ENCODE measurements at regions not wholly inside any gene's neighbourhood (a gene's known extent, or its start where the extent isn't known, plus 50 kb on each side); places are given as distances from the start of the nearest gene placed in this dataset.
"Not testable (repeated sequence)": the region's sequence is repeated elsewhere in the genome, so short reads cannot be mapped to it uniquely, and the experiment has no call there.

- not testable (repeated sequence) for H3K36me3 ChIP-seq (ENCODE audit: control insufficient read depth in 1 of 2, insufficient read depth in 2 of 2, low read length in 2 of 2)
Measured at GRCh38 chr5:67836496-67836895, 379.1 kb upstream of the PIK3R1 start.

DNA sequence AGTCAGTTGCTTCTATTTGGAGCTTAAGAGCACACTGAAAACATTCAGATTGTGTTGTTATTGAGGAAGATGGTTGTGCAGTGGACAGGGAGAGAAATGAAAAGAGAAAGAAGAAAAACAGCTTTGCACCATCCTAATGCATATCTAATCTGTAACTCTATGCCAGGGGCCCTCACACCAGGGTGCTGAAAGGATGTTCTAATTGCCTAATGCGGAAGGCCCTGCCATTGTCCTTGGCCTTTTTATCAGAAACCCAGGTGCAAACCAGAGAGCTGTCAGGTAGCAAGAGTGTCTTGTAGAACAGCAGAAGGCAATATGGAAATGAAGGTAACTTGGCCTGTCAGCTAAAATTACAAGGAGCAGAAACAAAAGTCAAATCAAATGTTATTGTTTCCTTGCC, 384.5 kb upstream of the PIK3R1 start:
- Histone ChIP-seq H4K20me1 (ENCODE audit: insufficient read depth) (no peaks in the 10 kb centered on the region), H3K36me3 (ENCODE audit: control insufficient read depth in 1 of 2, insufficient read depth in 2 of 2, low read length in 2 of 2) (no peaks in the 10 kb centered on the region), H3K9me3 (ENCODE audit: control insufficient read depth in 1 of 2, insufficient read depth in 1 of 2, low read depth in 1 of 2, low read length in 2 of 2) (no peaks in the 10 kb centered on the region), H3K9ac (ENCODE audit: low read length) (no peak overlapping the region), H3K9me2 (ENCODE audit: insufficient read depth) (no peaks in the 10 kb centered on the region), H3K27me3 (ENCODE audit: insufficient read depth, low read length) (peaks cover 6% of the 10 kb centered on the region; the same call in 1 of the 2 replicates), H3K79me2 (ENCODE audit: insufficient read depth, low read length) (no peaks in the 10 kb centered on the region), H3K27ac (ENCODE audit: low read depth, low read length) (no peak overlapping the region), H3K4me1 (ENCODE audit: control insufficient read depth in 1 of 2, insufficient read depth in 2 of 2, low read length in 2 of 2) (no peaks in the 10 kb centered on the region), H3K4me2 (ENCODE audit: low read length) (no peak overlapping the region), H2AFZ (ENCODE audit: low read depth, low read length, poor library complexity, severe bottlenecking) (no peak overlapping the region), H3K4me3 (replicated peaks in 1 of 2; ENCODE audit: low read depth in 1 of 2, low read length in 2 of 2) (no peak overlapping the region)
- ChIA-PET POLR2A (no interaction called here), CTCF (no interaction called here), RAD21 (ENCODE audit: low non-redundant PET in 1 of 2, low total read pairs in 2 of 2, uncharacterized antibody in 2 of 2, unreplicated experiment in 2 of 2) (no interaction called here)
- intact Hi-C loops (cut with micrococcal nuclease): no loop called here
- DNase-seq (ENCODE audit: low read depth, low spot score) (no peak), ATAC-seq (no peak)
- BruUV-seq (replicated peaks): no TSS peak
- no peak for TF ChIP-seq SRF (IDR thresholded peaks at IDR 0.05; ENCODE audit: low read depth)
- TF ChIP-seq, protein P1, sequence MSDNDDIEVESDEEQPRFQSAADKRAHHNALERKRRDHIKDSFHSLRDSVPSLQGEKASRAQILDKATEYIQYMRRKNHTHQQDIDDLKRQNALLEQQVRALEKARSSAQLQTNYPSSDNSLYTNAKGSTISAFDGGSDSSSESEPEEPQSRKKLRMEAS (IDR thresholded peaks at IDR 0.05): no peak
- TF ChIP-seq EZH2phosphoT487 (IDR thresholded peaks at IDR 0.05; ENCODE audit: borderline replicate concordance): no peak
- TF ChIP-seq JUND (IDR thresholded peaks at IDR 0.05): no peak

More at GRCh38 chr5:67836496-67836895, 379.1 kb upstream of the PIK3R1 start:
- H3K9me3 ChIP-seq (ENCODE audit: control insufficient read depth in 1 of 2, insufficient read depth in 1 of 2, low read depth in 1 of 2, low read length in 2 of 2); H3K4me3 ChIP-seq (replicated peaks in 1 of 2; ENCODE audit: low read depth in 1 of 2, low read length in 2 of 2); H3K27me3 ChIP-seq (ENCODE audit: insufficient read depth, low read length); H3K9me2 ChIP-seq (ENCODE audit: insufficient read depth); intact Hi-C loops (cut with micrococcal nuclease); DNase-seq (ENCODE audit: low read depth, low spot score); H3K79me2 ChIP-seq (ENCODE audit: insufficient read depth, low read length); H3K27ac ChIP-seq (ENCODE audit: low read depth, low read length); H3K4me2 ChIP-seq (ENCODE audit: low read length); H3K9ac ChIP-seq (ENCODE audit: low read length); CTCF ChIA-PET; BruUV-seq (replicated peaks); ATAC-seq; RAD21 ChIA-PET (ENCODE audit: low non-redundant PET in 1 of 2, low total read pairs in 2 of 2, uncharacterized antibody in 2 of 2, unreplicated experiment in 2 of 2); H2AFZ ChIP-seq (ENCODE audit: low read depth, low read length, poor library complexity, severe bottlenecking); H3K4me1 ChIP-seq (ENCODE audit: control insufficient read depth in 1 of 2, insufficient read depth in 2 of 2, low read length in 2 of 2); H4K20me1 ChIP-seq (ENCODE audit: insufficient read depth); POLR2A ChIA-PET: not testable (repeated sequence)

DNA sequence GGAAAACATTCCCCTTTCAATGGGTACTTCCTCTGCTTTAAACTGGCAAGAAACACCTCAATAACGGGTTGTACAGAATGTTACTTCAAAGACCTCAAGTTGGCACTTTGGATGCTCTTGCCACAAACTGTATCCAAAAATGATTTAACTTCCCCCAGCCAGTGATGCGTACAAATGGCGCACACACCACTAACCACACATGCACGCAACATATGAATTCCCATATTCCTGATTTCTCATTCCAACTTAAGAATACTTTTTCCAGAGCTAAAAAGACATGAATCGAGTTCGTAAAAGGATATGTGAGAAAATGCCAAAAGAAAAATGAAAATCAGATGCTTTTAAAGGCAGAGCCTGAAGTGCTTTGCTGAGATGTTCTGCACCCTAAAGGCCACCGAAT, 388.0 kb upstream of the PIK3R1 start:
- no peak overlapping the region for H3K9ac ChIP-seq (ENCODE audit: low read length)
- ChIA-PET RAD21 (ENCODE audit: low non-redundant PET in 1 of 2, low total read pairs in 2 of 2, uncharacterized antibody in 2 of 2, unreplicated experiment in 2 of 2) (no interaction called here), POLR2A (no interaction called here), CTCF (no interaction called here)
- intact Hi-C loops (cut with micrococcal nuclease): no loop called here
- no peak overlapping the region for H3K4me2 ChIP-seq (ENCODE audit: low read length)
- DNase-seq (ENCODE audit: low read depth, low spot score) (no peak), ATAC-seq (no peak)
- H3K27ac ChIP-seq (ENCODE audit: low read depth, low read length): no peak overlapping the region
- H3K4me1 ChIP-seq (ENCODE audit: control insufficient read depth in 1 of 2, insufficient read depth in 2 of 2, low read length in 2 of 2): no peaks in the 10 kb centered on the region
- no peaks in the 10 kb centered on the region for H3K9me3 ChIP-seq (ENCODE audit: control insufficient read depth in 1 of 2, insufficient read depth in 1 of 2, low read depth in 1 of 2, low read length in 2 of 2)
- H3K79me2 ChIP-seq (ENCODE audit: insufficient read depth, low read length): no peaks in the 10 kb centered on the region
- no peak overlapping the region for H2AFZ ChIP-seq (ENCODE audit: low read depth, low read length, poor library complexity, severe bottlenecking)
- H3K4me3 ChIP-seq (replicated peaks in 1 of 2; ENCODE audit: low read depth in 1 of 2, low read length in 2 of 2): no peak overlapping the region
- H3K27me3 ChIP-seq (ENCODE audit: insufficient read depth, low read length): peaks cover 6% of the 10 kb centered on the region; the same call in 1 of the 2 replicates
- H4K20me1 ChIP-seq (ENCODE audit: insufficient read depth): no peaks in the 10 kb centered on the region
- no peaks in the 10 kb centered on the region for H3K9me2 ChIP-seq (ENCODE audit: insufficient read depth)
- H3K36me3 ChIP-seq (ENCODE audit: control insufficient read depth in 1 of 2, insufficient read depth in 2 of 2, low read length in 2 of 2): no peaks in the 10 kb centered on the region
- no TSS peak for BruUV-seq (replicated peaks)
- TF ChIP-seq SRF (IDR thresholded peaks at IDR 0.05; ENCODE audit: low read depth) (no peak), POLR2A (IDR thresholded peaks at IDR 0.05; ENCODE audit: borderline replicate concordance, extremely low read depth, insufficient read depth, insufficient read length) (no peak), EGR1 (IDR thresholded peaks at IDR 0.05; ENCODE audit: low read depth) (no peak), POLR2AphosphoS5 (IDR thresholded peaks at IDR 0.05; ENCODE audit: low read depth, low read length) (no peak), SP1 (IDR thresholded peaks at IDR 0.05; ENCODE audit: low read depth) (no peak), EZH2 (IDR thresholded peaks at IDR 0.05) (no peak), ZNF274 (IDR thresholded peaks at IDR 0.05; ENCODE audit: low read depth, low read length) (no peak), FOSL1 (IDR thresholded peaks at IDR 0.05; ENCODE audit: low read depth) (no peak), ELF1 (IDR thresholded peaks at IDR 0.05; ENCODE audit: borderline replicate concordance, low read depth) (no peak)
- TF ChIP-seq, protein P2, sequence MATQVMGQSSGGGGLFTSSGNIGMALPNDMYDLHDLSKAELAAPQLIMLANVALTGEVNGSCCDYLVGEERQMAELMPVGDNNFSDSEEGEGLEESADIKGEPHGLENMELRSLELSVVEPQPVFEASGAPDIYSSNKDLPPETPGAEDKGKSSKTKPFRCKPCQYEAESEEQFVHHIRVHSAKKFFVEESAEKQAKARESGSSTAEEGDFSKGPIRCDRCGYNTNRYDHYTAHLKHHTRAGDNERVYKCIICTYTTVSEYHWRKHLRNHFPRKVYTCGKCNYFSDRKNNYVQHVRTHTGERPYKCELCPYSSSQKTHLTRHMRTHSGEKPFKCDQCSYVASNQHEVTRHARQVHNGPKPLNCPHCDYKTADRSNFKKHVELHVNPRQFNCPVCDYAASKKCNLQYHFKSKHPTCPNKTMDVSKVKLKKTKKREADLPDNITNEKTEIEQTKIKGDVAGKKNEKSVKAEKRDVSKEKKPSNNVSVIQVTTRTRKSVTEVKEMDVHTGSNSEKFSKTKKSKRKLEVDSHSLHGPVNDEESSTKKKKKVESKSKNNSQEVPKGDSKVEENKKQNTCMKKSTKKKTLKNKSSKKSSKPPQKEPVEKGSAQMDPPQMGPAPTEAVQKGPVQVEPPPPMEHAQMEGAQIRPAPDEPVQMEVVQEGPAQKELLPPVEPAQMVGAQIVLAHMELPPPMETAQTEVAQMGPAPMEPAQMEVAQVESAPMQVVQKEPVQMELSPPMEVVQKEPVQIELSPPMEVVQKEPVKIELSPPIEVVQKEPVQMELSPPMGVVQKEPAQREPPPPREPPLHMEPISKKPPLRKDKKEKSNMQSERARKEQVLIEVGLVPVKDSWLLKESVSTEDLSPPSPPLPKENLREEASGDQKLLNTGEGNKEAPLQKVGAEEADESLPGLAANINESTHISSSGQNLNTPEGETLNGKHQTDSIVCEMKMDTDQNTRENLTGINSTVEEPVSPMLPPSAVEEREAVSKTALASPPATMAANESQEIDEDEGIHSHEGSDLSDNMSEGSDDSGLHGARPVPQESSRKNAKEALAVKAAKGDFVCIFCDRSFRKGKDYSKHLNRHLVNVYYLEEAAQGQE (IDR thresholded peaks at IDR 0.05; ENCODE audit: low read depth): no peak
- TF ChIP-seq, protein P1 (IDR thresholded peaks at IDR 0.05): no peak
